AG09319 (cell line): ENCODE measurements at regions not wholly inside any gene's neighbourhood (a gene's known extent, or its start where the extent isn't known, plus 50 kb on each side); places are given as distances from the start of the nearest gene placed in this dataset.

Experiments used
- DNase-seq: peaks from one replicate; pipeline ENCODE4 v3.0.0-alpha.2; 2010; ENCODE audit warnings: low read depth; ENCODE audit errors: extremely low read depth
- CTCF ChIP-seq: IDR thresholded peaks from 2 replicates; pipeline ENCODE4 v1.5.1; 2011; ENCODE audit warnings: low read depth, mild to moderate bottlenecking, inconsistent platforms, low read length, moderate library complexity

- no peak for DNase-seq
- no peak for TF ChIP-seq CTCF
Measured at GRCh38 chr7:35995334-35995733, 157.7 kb upstream of the EEPD1 start.

DNA sequence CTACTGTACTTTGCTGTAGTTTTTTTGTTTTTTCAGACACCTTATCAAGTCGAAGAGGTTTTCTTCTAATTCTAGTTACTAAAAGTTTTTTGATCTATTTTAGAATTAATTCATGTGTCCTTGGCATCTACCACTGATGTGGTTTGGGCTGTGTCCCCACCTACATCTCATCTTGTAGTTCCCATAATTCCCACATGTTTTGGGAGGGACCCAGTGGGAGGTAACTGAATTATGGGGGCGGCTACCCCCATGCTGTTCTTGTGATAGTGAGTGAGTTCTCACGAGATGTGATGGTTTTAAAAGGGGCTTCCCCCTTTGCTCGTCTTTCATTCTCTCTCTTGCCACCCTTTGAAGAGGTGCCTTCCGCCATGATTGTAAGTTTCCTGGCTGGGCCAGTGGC lies 154.6 kb upstream of the EEPD1 start:
- TF ChIP-seq CTCF, result no peak

DNA sequence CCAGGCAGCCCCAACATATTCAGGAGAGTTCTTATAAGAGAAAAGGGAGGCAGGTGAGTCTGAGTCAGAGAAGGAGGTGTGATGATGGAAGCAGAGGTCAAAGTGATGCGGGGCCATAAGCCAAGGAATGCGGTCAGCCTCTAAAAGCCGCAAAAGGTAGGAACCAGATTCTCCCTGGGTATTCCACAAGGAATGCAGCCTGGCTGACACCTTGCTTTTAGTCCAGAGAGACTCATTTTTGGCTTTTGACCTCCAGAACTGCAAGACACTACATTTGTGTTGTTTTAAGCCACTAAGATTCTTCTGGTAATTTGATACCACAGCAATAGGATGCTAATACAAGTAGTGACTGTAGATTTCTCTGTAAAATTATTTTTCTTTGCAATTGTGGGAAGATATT lies 151.5 kb upstream of the EEPD1 start:
- DNase-seq, result no peak
- TF ChIP-seq CTCF, result no peak

More for the DNA sequence above, 154.6 kb upstream of the EEPD1 start:
- DNase-seq, result no peak

GRCh38 chr7:36002900-36003299 lies 150.2 kb upstream of the EEPD1 start:
- DNase-seq, result no peak
- no peak for TF ChIP-seq CTCF

DNA sequence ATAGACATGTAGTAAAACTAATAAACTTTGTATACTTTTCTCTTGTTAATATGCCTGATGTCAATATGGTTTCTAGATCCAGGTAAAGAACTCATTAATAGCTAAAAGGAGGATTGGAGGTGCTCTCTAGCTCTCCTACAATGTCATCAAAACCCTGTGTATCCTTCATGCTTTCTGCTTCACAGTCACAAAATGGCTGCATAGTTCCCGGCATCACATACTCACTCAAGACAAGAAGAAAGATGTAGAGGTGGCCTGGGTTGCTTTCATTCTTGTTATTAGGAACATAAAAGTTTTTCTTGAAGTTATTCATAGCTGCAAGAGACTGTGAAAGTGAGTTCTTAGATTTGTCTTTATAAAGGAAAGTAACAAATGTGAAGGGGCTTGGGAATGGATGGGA lies 149.7 kb upstream of the EEPD1 start:
- TF ChIP-seq CTCF, result no peak
- DNase-seq, result no peak

GRCh38 chr7:36005293-36005692 lies 147.8 kb upstream of the EEPD1 start:
- no peak for TF ChIP-seq CTCF

DNA sequence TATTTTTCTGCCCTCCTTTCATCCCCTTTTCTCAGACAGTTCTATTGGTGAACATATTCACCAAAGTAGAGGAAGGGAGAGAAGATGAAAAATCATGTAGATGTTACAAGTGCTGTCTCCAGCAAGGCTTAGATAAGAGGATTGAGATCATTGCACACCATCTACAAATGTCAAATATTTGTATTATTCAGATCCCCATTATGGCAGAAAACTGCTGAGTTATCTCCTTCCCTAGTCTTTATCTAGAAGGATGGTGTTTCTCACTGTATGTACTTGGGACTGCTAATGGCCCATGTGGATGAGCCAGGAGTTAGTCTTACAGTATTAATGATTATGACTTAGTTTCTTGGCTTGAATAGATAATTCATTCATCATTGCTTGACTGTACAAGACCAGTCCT lies 147.2 kb upstream of the EEPD1 start:
- no peak for TF ChIP-seq CTCF
- DNase-seq, result no peak

More at GRCh38 chr7:36005293-36005692, 147.8 kb upstream of the EEPD1 start:
- no peak for DNase-seq
